IMR-90 (cell line): ENCODE measurements at regions not wholly inside any gene's neighbourhood (a gene's known extent, or its start where the extent isn't known, plus 50 kb on each side); places are given as distances from the start of the nearest gene placed in this dataset.

Source experiments
- MAZ ChIP-seq: IDR thresholded peaks from 2 replicates; pipeline ENCODE4 v1.6.1; 2012; ENCODE audit warnings: low read depth, mild to moderate bottlenecking, low read length, improper control_type of control experiment, moderate library complexity, borderline replicate concordance
- RFX5 ChIP-seq: IDR thresholded peaks from 2 replicates; pipeline ENCODE4 v1.8.0; 2012; ENCODE audit warnings: low read depth, mild to moderate bottlenecking, low read length, moderate library complexity
- TF ChIP-seq, protein P1 (sequence below): conservative IDR thresholded peaks from 2 replicates; pipeline ENCODE4 v1.5.1; 2012; ENCODE audit warnings: mild to moderate bottlenecking, low read depth, low read length, improper control_type of control experiment
- TF ChIP-seq, protein P2 (sequence below): fragments of 150-350 bp; IDR thresholded peaks from 2 replicates; pipeline ENCODE4 v1.6.1; 2016; ENCODE audit warnings: low read depth, mild to moderate bottlenecking, low read length, moderate library complexity, borderline replicate concordance

DNA sequence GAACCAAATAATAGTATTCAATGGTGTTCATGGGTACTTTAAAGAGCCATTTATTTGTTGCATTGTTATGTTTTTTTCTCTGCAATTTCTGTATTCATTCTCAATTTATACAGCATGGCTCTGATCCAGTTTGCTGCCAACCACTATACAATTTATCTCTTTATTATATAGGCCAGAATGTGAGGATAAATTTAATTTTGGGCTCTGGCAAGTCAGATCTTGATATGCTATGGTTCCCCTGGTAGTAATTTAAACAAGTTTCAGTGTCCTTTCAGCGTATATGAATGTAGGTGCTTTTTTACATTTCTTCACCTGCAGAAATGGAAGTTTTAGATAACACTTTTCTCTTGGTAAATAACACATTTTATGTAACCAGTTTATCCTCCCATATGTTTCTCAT is 1118.0 kb upstream of the SEMA6A start:
- TF ChIP-seq, protein P1, sequence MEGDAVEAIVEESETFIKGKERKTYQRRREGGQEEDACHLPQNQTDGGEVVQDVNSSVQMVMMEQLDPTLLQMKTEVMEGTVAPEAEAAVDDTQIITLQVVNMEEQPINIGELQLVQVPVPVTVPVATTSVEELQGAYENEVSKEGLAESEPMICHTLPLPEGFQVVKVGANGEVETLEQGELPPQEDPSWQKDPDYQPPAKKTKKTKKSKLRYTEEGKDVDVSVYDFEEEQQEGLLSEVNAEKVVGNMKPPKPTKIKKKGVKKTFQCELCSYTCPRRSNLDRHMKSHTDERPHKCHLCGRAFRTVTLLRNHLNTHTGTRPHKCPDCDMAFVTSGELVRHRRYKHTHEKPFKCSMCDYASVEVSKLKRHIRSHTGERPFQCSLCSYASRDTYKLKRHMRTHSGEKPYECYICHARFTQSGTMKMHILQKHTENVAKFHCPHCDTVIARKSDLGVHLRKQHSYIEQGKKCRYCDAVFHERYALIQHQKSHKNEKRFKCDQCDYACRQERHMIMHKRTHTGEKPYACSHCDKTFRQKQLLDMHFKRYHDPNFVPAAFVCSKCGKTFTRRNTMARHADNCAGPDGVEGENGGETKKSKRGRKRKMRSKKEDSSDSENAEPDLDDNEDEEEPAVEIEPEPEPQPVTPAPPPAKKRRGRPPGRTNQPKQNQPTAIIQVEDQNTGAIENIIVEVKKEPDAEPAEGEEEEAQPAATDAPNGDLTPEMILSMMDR, result no peak
- TF ChIP-seq, protein P2, sequence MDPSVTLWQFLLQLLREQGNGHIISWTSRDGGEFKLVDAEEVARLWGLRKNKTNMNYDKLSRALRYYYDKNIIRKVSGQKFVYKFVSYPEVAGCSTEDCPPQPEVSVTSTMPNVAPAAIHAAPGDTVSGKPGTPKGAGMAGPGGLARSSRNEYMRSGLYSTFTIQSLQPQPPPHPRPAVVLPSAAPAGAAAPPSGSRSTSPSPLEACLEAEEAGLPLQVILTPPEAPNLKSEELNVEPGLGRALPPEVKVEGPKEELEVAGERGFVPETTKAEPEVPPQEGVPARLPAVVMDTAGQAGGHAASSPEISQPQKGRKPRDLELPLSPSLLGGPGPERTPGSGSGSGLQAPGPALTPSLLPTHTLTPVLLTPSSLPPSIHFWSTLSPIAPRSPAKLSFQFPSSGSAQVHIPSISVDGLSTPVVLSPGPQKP, result no peak
- TF ChIP-seq MAZ (no peak), RFX5 (no peak)
